ENCODE measurements at regions not wholly inside any gene's neighbourhood (a gene's known extent, or its start where the extent isn't known, plus 50 kb on each side); places are given as distances from the start of the nearest gene placed in this dataset.

- TF ChIP-seq POLR2A (IDR thresholded peaks at IDR 0.05; ENCODE audit: low read length) = no peak
- no peak for TF ChIP-seq GATA1 (IDR thresholded peaks at IDR 0.05; ENCODE audit: low read depth, low read length)
Measured at GRCh38 chr2:121017396-121017795, 267.6 kb downstream of the TFCP2L1 start.

Measured in erythroblast (primary cell).